ENCODE measurements at regions not wholly inside any gene's neighbourhood (a gene's known extent, or its start where the extent isn't known, plus 50 kb on each side); places are given as distances from the start of the nearest gene placed in this dataset.
A peak's percentile ranks its signal among the peaks of the same experiment; 100 is the strongest.

GRCh38 chr17:70355185-70355584, 185.9 kb downstream of the KCNJ2 start (continued):
- TF ChIP-seq, protein P1, sequence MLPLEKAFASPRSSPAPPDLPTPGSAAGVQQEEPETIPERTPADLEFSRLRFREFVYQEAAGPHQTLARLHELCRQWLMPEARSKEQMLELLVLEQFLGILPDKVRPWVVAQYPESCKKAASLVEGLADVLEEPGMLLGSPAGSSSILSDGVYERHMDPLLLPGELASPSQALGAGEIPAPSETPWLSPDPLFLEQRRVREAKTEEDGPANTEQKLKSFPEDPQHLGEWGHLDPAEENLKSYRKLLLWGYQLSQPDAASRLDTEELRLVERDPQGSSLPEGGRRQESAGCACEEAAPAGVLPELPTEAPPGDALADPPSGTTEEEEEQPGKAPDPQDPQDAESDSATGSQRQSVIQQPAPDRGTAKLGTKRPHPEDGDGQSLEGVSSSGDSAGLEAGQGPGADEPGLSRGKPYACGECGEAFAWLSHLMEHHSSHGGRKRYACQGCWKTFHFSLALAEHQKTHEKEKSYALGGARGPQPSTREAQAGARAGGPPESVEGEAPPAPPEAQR (CRISPR knock-in tag; IDR thresholded peaks at IDR 0.05) = no peak
- TF ChIP-seq ZNF423 (CRISPR knock-in tag; IDR thresholded peaks at IDR 0.05) (no peak), ATF1 (CRISPR knock-in tag; IDR thresholded peaks at IDR 0.05) (no peak), GABPB1 (CRISPR knock-in tag; IDR thresholded peaks at IDR 0.05) (no peak), ARID4B (CRISPR knock-in tag; IDR thresholded peaks at IDR 0.05; ENCODE audit: borderline replicate concordance) (no peak), ZMAT4 (CRISPR knock-in tag; IDR thresholded peaks at IDR 0.05) (no peak), ZNF671 (CRISPR knock-in tag; IDR thresholded peaks at IDR 0.05) (no peak), ETV6 (CRISPR knock-in tag; IDR thresholded peaks at IDR 0.05) (no peak), HMGA2 (CRISPR knock-in tag; IDR thresholded peaks at IDR 0.05) (no peak)
- TF ChIP-seq, protein P2, sequence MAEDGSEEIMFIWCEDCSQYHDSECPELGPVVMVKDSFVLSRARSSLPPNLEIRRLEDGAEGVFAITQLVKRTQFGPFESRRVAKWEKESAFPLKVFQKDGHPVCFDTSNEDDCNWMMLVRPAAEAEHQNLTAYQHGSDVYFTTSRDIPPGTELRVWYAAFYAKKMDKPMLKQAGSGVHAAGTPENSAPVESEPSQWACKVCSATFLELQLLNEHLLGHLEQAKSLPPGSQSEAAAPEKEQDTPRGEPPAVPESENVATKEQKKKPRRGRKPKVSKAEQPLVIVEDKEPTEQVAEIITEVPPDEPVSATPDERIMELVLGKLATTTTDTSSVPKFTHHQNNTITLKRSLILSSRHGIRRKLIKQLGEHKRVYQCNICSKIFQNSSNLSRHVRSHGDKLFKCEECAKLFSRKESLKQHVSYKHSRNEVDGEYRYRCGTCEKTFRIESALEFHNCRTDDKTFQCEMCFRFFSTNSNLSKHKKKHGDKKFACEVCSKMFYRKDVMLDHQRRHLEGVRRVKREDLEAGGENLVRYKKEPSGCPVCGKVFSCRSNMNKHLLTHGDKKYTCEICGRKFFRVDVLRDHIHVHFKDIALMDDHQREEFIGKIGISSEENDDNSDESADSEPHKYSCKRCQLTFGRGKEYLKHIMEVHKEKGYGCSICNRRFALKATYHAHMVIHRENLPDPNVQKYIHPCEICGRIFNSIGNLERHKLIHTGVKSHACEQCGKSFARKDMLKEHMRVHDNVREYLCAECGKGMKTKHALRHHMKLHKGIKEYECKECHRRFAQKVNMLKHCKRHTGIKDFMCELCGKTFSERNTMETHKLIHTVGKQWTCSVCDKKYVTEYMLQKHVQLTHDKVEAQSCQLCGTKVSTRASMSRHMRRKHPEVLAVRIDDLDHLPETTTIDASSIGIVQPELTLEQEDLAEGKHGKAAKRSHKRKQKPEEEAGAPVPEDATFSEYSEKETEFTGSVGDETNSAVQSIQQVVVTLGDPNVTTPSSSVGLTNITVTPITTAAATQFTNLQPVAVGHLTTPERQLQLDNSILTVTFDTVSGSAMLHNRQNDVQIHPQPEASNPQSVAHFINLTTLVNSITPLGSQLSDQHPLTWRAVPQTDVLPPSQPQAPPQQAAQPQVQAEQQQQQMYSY (CRISPR knock-in tag; IDR thresholded peaks at IDR 0.05) = no peak

GRCh38 chr17:70357190-70357589, 187.9 kb downstream of the KCNJ2 start:
- POLR2A ChIA-PET = no interaction called here
- CTCF ChIA-PET = no interaction called here
- no peak overlapping the region for H3K27ac Mint-ChIP-seq
- DNase-seq (ENCODE audit: low spot score) = no peak
- no peak overlapping the region for H3K4me3 Mint-ChIP-seq
- H3K27me3 Mint-ChIP-seq (ENCODE audit: low read depth) = no peaks in the 10 kb centered on the region
- TF ChIP-seq GTF2I (CRISPR knock-in tag; conservative IDR thresholded peaks at IDR 0.05) (no peak), MYBL2 (CRISPR knock-in tag; IDR thresholded peaks at IDR 0.05) (no peak), TP53 (CRISPR knock-in tag; IDR thresholded peaks at IDR 0.05) (no peak), FOXP1 (CRISPR knock-in tag; IDR thresholded peaks at IDR 0.05; ENCODE audit: borderline replicate concordance) (no peak), EMX1 (CRISPR knock-in tag; IDR thresholded peaks at IDR 0.05) (no peak), NFYB (CRISPR knock-in tag; conservative IDR thresholded peaks at IDR 0.05; ENCODE audit: low read depth) (no peak), NFE2L1 (CRISPR knock-in tag; IDR thresholded peaks at IDR 0.05) (no peak), ESRRA (CRISPR knock-in tag; IDR thresholded peaks at IDR 0.05; ENCODE audit: borderline replicate concordance) (no peak), ZMAT4 (CRISPR knock-in tag; IDR thresholded peaks at IDR 0.05) (no peak), OVOL2 (CRISPR knock-in tag; IDR thresholded peaks at IDR 0.05; ENCODE audit: borderline replicate concordance) (no peak)
- TF ChIP-seq, protein P3, sequence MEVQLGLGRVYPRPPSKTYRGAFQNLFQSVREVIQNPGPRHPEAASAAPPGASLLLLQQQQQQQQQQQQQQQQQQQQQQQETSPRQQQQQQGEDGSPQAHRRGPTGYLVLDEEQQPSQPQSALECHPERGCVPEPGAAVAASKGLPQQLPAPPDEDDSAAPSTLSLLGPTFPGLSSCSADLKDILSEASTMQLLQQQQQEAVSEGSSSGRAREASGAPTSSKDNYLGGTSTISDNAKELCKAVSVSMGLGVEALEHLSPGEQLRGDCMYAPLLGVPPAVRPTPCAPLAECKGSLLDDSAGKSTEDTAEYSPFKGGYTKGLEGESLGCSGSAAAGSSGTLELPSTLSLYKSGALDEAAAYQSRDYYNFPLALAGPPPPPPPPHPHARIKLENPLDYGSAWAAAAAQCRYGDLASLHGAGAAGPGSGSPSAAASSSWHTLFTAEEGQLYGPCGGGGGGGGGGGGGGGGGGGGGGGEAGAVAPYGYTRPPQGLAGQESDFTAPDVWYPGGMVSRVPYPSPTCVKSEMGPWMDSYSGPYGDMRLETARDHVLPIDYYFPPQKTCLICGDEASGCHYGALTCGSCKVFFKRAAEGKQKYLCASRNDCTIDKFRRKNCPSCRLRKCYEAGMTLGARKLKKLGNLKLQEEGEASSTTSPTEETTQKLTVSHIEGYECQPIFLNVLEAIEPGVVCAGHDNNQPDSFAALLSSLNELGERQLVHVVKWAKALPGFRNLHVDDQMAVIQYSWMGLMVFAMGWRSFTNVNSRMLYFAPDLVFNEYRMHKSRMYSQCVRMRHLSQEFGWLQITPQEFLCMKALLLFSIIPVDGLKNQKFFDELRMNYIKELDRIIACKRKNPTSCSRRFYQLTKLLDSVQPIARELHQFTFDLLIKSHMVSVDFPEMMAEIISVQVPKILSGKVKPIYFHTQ (CRISPR knock-in tag; IDR thresholded peaks at IDR 0.05) = no peak
- TF ChIP-seq, protein P4, sequence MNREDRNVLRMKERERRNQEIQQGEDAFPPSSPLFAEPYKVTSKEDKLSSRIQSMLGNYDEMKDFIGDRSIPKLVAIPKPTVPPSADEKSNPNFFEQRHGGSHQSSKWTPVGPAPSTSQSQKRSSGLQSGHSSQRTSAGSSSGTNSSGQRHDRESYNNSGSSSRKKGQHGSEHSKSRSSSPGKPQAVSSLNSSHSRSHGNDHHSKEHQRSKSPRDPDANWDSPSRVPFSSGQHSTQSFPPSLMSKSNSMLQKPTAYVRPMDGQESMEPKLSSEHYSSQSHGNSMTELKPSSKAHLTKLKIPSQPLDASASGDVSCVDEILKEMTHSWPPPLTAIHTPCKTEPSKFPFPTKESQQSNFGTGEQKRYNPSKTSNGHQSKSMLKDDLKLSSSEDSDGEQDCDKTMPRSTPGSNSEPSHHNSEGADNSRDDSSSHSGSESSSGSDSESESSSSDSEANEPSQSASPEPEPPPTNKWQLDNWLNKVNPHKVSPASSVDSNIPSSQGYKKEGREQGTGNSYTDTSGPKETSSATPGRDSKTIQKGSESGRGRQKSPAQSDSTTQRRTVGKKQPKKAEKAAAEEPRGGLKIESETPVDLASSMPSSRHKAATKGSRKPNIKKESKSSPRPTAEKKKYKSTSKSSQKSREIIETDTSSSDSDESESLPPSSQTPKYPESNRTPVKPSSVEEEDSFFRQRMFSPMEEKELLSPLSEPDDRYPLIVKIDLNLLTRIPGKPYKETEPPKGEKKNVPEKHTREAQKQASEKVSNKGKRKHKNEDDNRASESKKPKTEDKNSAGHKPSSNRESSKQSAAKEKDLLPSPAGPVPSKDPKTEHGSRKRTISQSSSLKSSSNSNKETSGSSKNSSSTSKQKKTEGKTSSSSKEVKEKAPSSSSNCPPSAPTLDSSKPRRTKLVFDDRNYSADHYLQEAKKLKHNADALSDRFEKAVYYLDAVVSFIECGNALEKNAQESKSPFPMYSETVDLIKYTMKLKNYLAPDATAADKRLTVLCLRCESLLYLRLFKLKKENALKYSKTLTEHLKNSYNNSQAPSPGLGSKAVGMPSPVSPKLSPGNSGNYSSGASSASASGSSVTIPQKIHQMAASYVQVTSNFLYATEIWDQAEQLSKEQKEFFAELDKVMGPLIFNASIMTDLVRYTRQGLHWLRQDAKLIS (CRISPR knock-in tag; IDR thresholded peaks at IDR 0.05; ENCODE audit: borderline replicate concordance) = no peak
- no peaks in the 10 kb centered on the region for H3K4me1 Mint-ChIP-seq
- no peaks in the 10 kb centered on the region for H3K9me3 Mint-ChIP-seq
- 0 out of 2 replicates have a peak, but pooled peaks have one; percentile 22 for ATAC-seq
- H3K36me3 Mint-ChIP-seq = no peaks in the 10 kb centered on the region
